IMR-90 (cell line): ENCODE measurements at regions not wholly inside any gene's neighbourhood (a gene's known extent, or its start where the extent isn't known, plus 50 kb on each side); places are given as distances from the start of the nearest gene placed in this dataset.

Source experiments
- ATAC-seq: fragments of 200-7000 bp; cut with Tn5 transposase; 2 replicates; pipeline ENCODE4 v1.9.1; 2020; ENCODE audit warnings: low read depth, mild to moderate bottlenecking, moderate library complexity
- BruUV-seq: library from RNA; stranded (reverse); fragments of 400-500 nt; replicated peaks from 2 replicates; lab custom pipeline; 2021; lab: Mats Ljungman, UMichigan
- CTCF ChIA-PET: fragments of 300-600 bp; formaldehyde crosslinking; extraction: SDS; loops from one replicate; lab custom pipeline; 2021; ENCODE audit warnings: antibody characterized with exemption; lab: Yijun Ruan, JAX
- POLR2A ChIA-PET: fragments of 300-600 bp; sonication (Branson Sonifier 250); formaldehyde crosslinking; loops from one replicate; lab custom pipeline; 2022; ENCODE audit warnings: antibody characterized with exemption; ENCODE audit not compliant: unreplicated experiment; lab: Charles Lee
- DNase-seq: peaks from one replicate; pipeline ENCODE4 v3.0.0; 2013
- H2AFZ ChIP-seq: replicated peaks from 2 replicates; pipeline ENCODE3; 2013; ENCODE audit warnings: low read length, mild to moderate bottlenecking; ENCODE audit not compliant: poor library complexity
- H2AK5ac ChIP-seq: 2 replicates; pipeline ENCODE4 v1.6.1; 2013; ENCODE audit warnings: low read depth, low read length, inconsistent platforms
- H2AK9ac ChIP-seq: replicated peaks from 2 replicates; pipeline ENCODE3; 2013; ENCODE audit warnings: mild to moderate bottlenecking, low read depth, low read length, moderate library complexity; ENCODE audit not compliant: poor library complexity
- H2BK120ac ChIP-seq: 2 replicates; pipeline ENCODE4 v1.6.1; 2013; ENCODE audit warnings: low read depth, low read length, inconsistent platforms
- H2BK15ac ChIP-seq: 3 replicates; pipeline ENCODE4 v1.6.1; 2013; ENCODE audit warnings: low read depth, low read length, inconsistent platforms
- H2BK20ac ChIP-seq: 2 replicates; pipeline ENCODE4 v1.6.1; 2013; ENCODE audit warnings: low read depth, mild to moderate bottlenecking, inconsistent platforms, low read length, moderate library complexity
- H2BK5ac ChIP-seq: 2 replicates; pipeline ENCODE4 v1.6.1; 2013; ENCODE audit warnings: mild to moderate bottlenecking, low read depth, low read length, inconsistent platforms; ENCODE audit not compliant: poor library complexity, severe bottlenecking
- H3K14ac ChIP-seq: replicated peaks from 2 replicates; pipeline ENCODE4 v1.6.1; 2013; ENCODE audit warnings: low read depth, low read length, inconsistent platforms
- H3K18ac ChIP-seq: 2 replicates; pipeline ENCODE4 v1.6.1; 2013; ENCODE audit warnings: low read depth, low read length, control low read depth
- H3K23ac ChIP-seq: 2 replicates; pipeline ENCODE4 v1.6.1; 2013; ENCODE audit warnings: low read depth, low read length, inconsistent platforms
- H3K27ac ChIP-seq: 2 replicates; pipeline ENCODE4 v1.5.1; 2013; ENCODE audit warnings: mild to moderate bottlenecking, control low read depth, low read length; ENCODE audit not compliant: insufficient read depth
- H3K27me3 ChIP-seq: 2 replicates; pipeline ENCODE4 v1.6.1; 2013; ENCODE audit warnings: low read length; ENCODE audit not compliant: control insufficient read depth, insufficient read depth
- H3K36me3 ChIP-seq: 2 replicates; pipeline ENCODE4 v1.6.1; 2013; ENCODE audit warnings: low read length, mixed read lengths; ENCODE audit not compliant: control insufficient read depth, insufficient read depth
- H3K4ac ChIP-seq: 2 replicates; pipeline ENCODE4 v1.6.1; 2013; ENCODE audit warnings: low read depth, low read length, inconsistent platforms
- H3K4me1 ChIP-seq: 2 replicates; pipeline ENCODE4 v1.6.1; 2013; ENCODE audit warnings: low read length, mixed read lengths; ENCODE audit not compliant: control insufficient read depth, insufficient read depth
- H3K4me2 ChIP-seq: 2 replicates; pipeline ENCODE4 v1.6.1; 2013; ENCODE audit warnings: low read depth, mild to moderate bottlenecking, control low read depth, low read length, moderate library complexity
- H3K4me3 ChIP-seq: 2 replicates; pipeline ENCODE4 v1.5.1; 2013; ENCODE audit warnings: low read depth, mild to moderate bottlenecking, control low read depth, low read length, moderate library complexity; ENCODE audit not compliant: insufficient read depth
- H3K56ac ChIP-seq: 2 replicates; pipeline ENCODE4 v1.6.1; 2013; ENCODE audit warnings: low read length, inconsistent platforms; ENCODE audit not compliant: insufficient read depth; ENCODE audit errors: extremely low read depth
- H3K79me1 ChIP-seq, 2 experiments: 2 replicates each; pipeline ENCODE4 v1.6.1; 2013; ENCODE audit warnings: low read length in 2 of 2, inconsistent platforms in 1 of 2, low read depth in 1 of 2
- H3K9ac ChIP-seq: 2 replicates; pipeline ENCODE4 v1.6.1; 2013; ENCODE audit warnings: low read depth, low read length, control low read depth
- H3K9me1 ChIP-seq: 2 replicates; pipeline ENCODE4 v1.6.1; 2013; ENCODE audit warnings: low read length, inconsistent platforms; ENCODE audit not compliant: insufficient read depth
- H3K9me3 ChIP-seq: 2 replicates; pipeline ENCODE4 v1.6.1; 2013; ENCODE audit warnings: low read length; ENCODE audit not compliant: control insufficient read depth, insufficient read depth
- H4K20me1 ChIP-seq: 2 replicates; pipeline ENCODE4 v1.6.1; 2013; ENCODE audit warnings: low read length, inconsistent platforms; ENCODE audit not compliant: insufficient read depth
- H4K5ac ChIP-seq: 2 replicates; pipeline ENCODE4 v1.6.1; 2013; ENCODE audit warnings: mild to moderate bottlenecking, low read depth, low read length, control low read depth
- H4K8ac ChIP-seq, 2 experiments: 2 replicates each; pipeline ENCODE4 v1.6.1; 2013; ENCODE audit warnings: low read depth in 2 of 2, low read length in 2 of 2, control low read depth in 1 of 2, inconsistent platforms in 1 of 2
- H4K91ac ChIP-seq: 2 replicates; pipeline ENCODE4 v1.6.1; 2013; ENCODE audit warnings: low read depth, low read length, inconsistent platforms; ENCODE audit not compliant: insufficient read depth
- CEBPB ChIP-seq: IDR thresholded peaks from 2 replicates; pipeline ENCODE4 v1.6.1; 2012; ENCODE audit warnings: low read depth, low read length, improper control_type of control experiment
- CHD1 ChIP-seq: IDR thresholded peaks from 2 replicates; pipeline ENCODE4 v1.6.1; 2012; ENCODE audit warnings: low read depth, low read length, improper control_type of control experiment
- RCOR1 ChIP-seq: IDR thresholded peaks from 2 replicates; pipeline ENCODE4 v1.6.1; 2012; ENCODE audit warnings: mild to moderate bottlenecking, low read length, improper control_type of control experiment; ENCODE audit not compliant: insufficient replicate concordance
- WGBS, 2 experiments: methylation state at CpG; one replicate each; pipeline versions ENCODE4 v1.1.5 to v1.1.7; 2013; ENCODE audit warnings: missing lambda C conversion rate in 2 of 2; ENCODE audit not compliant: insufficient read length in 1 of 2; ENCODE audit errors: extremely low coverage in 2 of 2; 5-methylcytosine and 5-hydroxymethylcytosine counted together
- dilution Hi-C: fragments of 300-500 bp; cut with HindIII; formaldehyde crosslinking; loops from one replicate; pipeline ENCODE4 v1.14.3; 2018; ENCODE audit warnings: low sequenced_read_pairs; ENCODE audit not compliant: unreplicated experiment
- in situ Hi-C: fragments of 300-500 bp; cut with MboI; formaldehyde crosslinking; loops from 3 replicates; pipeline ENCODE4 v1.14.3; 2019; ENCODE audit warnings: low sequenced_read_pairs, inconsistent platforms, mixed read lengths
- intact Hi-C: fragments of 100-400 bp; cut with micrococcal nuclease; formaldehyde crosslinking; loops from 2 replicates; pipeline ENCODE4 v1.10.0; 2022
- TF ChIP-seq, protein P1 (sequence below): fragments of 150-350 bp; IDR thresholded peaks from 2 replicates; pipeline ENCODE4 v1.6.1; 2017; ENCODE audit warnings: mild to moderate bottlenecking, antibody characterized with exemption, low read length, low read depth

DNA sequence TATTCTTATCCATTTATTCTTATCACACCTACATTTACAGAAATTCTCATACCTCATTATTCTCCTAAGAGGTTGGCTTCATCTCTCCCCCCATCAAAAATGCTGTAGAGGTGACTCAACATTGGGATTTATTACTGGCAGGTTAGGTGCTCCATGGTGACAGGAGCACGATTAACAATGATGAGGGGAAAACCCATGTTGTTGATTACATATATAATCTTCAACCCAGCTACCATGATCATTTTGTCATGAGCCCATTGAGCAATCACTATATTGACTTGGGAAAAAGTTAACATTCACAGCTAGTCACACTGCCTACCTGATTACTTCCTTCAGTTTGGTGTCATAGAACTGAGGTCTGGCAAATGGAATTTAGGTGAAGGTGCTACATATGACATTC lies 712.1 kb upstream of the CHRM3 start:
- TF ChIP-seq CEBPB (0 out of 2 replicates have a peak, but pooled peaks have one; percentile 9), CHD1 (no peak), RCOR1 (no peak)
- TF ChIP-seq, protein P1, sequence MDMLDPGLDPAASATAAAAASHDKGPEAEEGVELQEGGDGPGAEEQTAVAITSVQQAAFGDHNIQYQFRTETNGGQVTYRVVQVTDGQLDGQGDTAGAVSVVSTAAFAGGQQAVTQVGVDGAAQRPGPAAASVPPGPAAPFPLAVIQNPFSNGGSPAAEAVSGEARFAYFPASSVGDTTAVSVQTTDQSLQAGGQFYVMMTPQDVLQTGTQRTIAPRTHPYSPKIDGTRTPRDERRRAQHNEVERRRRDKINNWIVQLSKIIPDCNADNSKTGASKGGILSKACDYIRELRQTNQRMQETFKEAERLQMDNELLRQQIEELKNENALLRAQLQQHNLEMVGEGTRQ: no peak
- Histone ChIP-seq H3K79me1 (no peaks in the 10 kb centered on the region), H2BK20ac (no peak overlapping the region), H3K4ac (no peak overlapping the region), H3K9me1 (no peaks in the 10 kb centered on the region), H3K18ac (no peak overlapping the region), H2AK9ac (no peak overlapping the region), H2BK120ac (no peak overlapping the region), H2BK5ac (no peak overlapping the region), H3K23ac (no peak overlapping the region), H2BK15ac (no peak overlapping the region), H3K4me1 (no peaks in the 10 kb centered on the region), H3K56ac (no peak overlapping the region), H3K36me3 (no peaks in the 10 kb centered on the region), H3K27me3 (no peaks in the 10 kb centered on the region), H2AFZ (no peak overlapping the region), H4K91ac (no peak overlapping the region), H3K9me3 (no peaks in the 10 kb centered on the region), H3K9ac (no peak overlapping the region), H4K5ac (no peak overlapping the region), H3K27ac (no peak overlapping the region), H3K14ac (no peak overlapping the region), H3K4me3 (no peak overlapping the region), H3K4me2 (no peak overlapping the region), H2AK5ac (no peak overlapping the region), H4K8ac (no peak overlapping the region), H4K20me1 (no peaks in the 10 kb centered on the region)
- dilution Hi-C loops: no loop called here
- ChIA-PET CTCF (no interaction called here), POLR2A (no interaction called here)
- WGBS, 2 experiments: no CpG with 5 or more reads among the region's 1 CpG
- ATAC-seq: no peak
- DNase-seq: no peak
- in situ Hi-C loops: no loop called here
- BruUV-seq: no TSS peak
- intact Hi-C loops: no loop called here
